ENCODE measurements at regions not wholly inside any gene's neighbourhood (a gene's known extent, or its start where the extent isn't known, plus 50 kb on each side); places are given as distances from the start of the nearest gene placed in this dataset.

DNA sequence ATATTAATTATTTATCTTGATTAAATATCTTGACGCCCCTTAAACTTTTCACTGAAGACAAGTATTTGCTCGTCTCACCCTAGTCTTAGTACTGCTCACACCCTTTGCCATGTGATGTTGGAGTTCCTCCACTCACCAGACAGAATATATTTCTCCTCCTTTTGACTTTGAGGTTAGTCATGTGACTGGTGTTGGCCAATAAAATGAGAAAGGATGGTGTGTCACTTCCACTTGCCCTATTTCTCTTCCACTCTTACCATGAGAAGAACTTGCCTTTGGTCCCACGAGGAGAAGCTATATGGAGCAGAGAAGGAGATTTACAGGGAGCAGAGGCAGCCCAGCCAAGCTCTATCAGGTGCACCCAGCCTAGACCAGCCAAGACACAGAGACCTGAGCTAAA, 64.9 kb upstream of the TAB2 start:
- TF ChIP-seq EZH2 (IDR thresholded peaks at IDR 0.05; ENCODE audit: insufficient read depth, poor library complexity, severe bottlenecking) (no peak), EZH2phosphoT487 (IDR thresholded peaks at IDR 0.05; ENCODE audit: insufficient read depth, low read depth) (no peak)

Data from GM23248 (cell line).